B cell (primary cell): ENCODE measurements at regions not wholly inside any gene's neighbourhood (a gene's known extent, or its start where the extent isn't known, plus 50 kb on each side); places are given as distances from the start of the nearest gene placed in this dataset.
"Not testable (repeated sequence)": the region's sequence is repeated elsewhere in the genome, so short reads cannot be mapped to it uniquely, and the experiment has no call there.

Experiments
- EZH2 ChIP-seq: IDR thresholded peaks from 2 replicates; pipeline ENCODE4 v1.6.1; 2012; ENCODE audit warnings: borderline replicate concordance, low read depth, mild to moderate bottlenecking, moderate library complexity, low read length; ENCODE audit not compliant: insufficient read depth, poor library complexity, severe bottlenecking
- TF ChIP-seq, protein P1 (sequence below): fragments of 200-600 bp; IDR thresholded peaks from one replicate; pipeline ENCODE4 v1.8.0; 2022; ENCODE audit warnings: antibody characterized with exemption, mild to moderate bottlenecking

- TF ChIP-seq, protein P1, sequence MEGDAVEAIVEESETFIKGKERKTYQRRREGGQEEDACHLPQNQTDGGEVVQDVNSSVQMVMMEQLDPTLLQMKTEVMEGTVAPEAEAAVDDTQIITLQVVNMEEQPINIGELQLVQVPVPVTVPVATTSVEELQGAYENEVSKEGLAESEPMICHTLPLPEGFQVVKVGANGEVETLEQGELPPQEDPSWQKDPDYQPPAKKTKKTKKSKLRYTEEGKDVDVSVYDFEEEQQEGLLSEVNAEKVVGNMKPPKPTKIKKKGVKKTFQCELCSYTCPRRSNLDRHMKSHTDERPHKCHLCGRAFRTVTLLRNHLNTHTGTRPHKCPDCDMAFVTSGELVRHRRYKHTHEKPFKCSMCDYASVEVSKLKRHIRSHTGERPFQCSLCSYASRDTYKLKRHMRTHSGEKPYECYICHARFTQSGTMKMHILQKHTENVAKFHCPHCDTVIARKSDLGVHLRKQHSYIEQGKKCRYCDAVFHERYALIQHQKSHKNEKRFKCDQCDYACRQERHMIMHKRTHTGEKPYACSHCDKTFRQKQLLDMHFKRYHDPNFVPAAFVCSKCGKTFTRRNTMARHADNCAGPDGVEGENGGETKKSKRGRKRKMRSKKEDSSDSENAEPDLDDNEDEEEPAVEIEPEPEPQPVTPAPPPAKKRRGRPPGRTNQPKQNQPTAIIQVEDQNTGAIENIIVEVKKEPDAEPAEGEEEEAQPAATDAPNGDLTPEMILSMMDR = not testable (repeated sequence)
- TF ChIP-seq EZH2 = not testable (repeated sequence)
These were observed 122.5 kb upstream of the FBXO28 start for GRCh38 chr1:223991297-223991857.
